Osteoblast (primary cell): ENCODE measurements at regions not wholly inside any gene's neighbourhood (a gene's known extent, or its start where the extent isn't known, plus 50 kb on each side); places are given as distances from the start of the nearest gene placed in this dataset.
A peak's percentile ranks its signal among the peaks of the same experiment; 100 is the strongest.
"Not testable (repeated sequence)": the region's sequence is repeated elsewhere in the genome, so short reads cannot be mapped to it uniquely, and the experiment has no call there.

Experiments used
- DNase-seq: peaks from one replicate; pipeline ENCODE4 v3.0.0; 2011; ENCODE audit warnings: low spot score, mixed read lengths; ENCODE audit not compliant: insufficient read length; ENCODE audit errors: missing footprints
- H2AFZ ChIP-seq: 2 replicates; pipeline ENCODE4 v1.6.0; 2011; ENCODE audit warnings: mild to moderate bottlenecking, low read length
- H3K27ac ChIP-seq: 2 replicates; pipeline ENCODE4 v1.5.1; 2011; ENCODE audit warnings: mild to moderate bottlenecking, low read depth, low read length, moderate library complexity
- H3K27me3 ChIP-seq: 2 replicates; pipeline ENCODE4 v1.6.0; 2012; ENCODE audit warnings: mild to moderate bottlenecking, control low read depth, inconsistent platforms, low read length, moderate library complexity; ENCODE audit not compliant: insufficient read depth
- H3K36me3 ChIP-seq: 2 replicates; pipeline ENCODE4 v1.5.1; 2011; ENCODE audit warnings: mild to moderate bottlenecking, low read length, control low read depth, moderate library complexity; ENCODE audit not compliant: insufficient read depth
- H3K4me1 ChIP-seq: 2 replicates; pipeline ENCODE4 v1.5.1; 2011; ENCODE audit warnings: mild to moderate bottlenecking, low read length, control low read depth, moderate library complexity; ENCODE audit not compliant: insufficient read depth
- H3K4me2 ChIP-seq: 2 replicates; pipeline ENCODE4 v1.6.0; 2011; ENCODE audit warnings: mild to moderate bottlenecking, low read length; ENCODE audit not compliant: insufficient read depth
- H3K4me3 ChIP-seq: fragments of 200-600 bp; sonication (generic); 3 replicates; pipeline ENCODE4 v1.5.1; 2012; ENCODE audit warnings: mild to moderate bottlenecking, low read length, inconsistent platforms; ENCODE audit not compliant: insufficient read depth
- H3K79me2 ChIP-seq: 2 replicates; pipeline ENCODE4 v1.6.0; 2012; ENCODE audit warnings: mild to moderate bottlenecking, low read length, control low read depth, inconsistent platforms; ENCODE audit not compliant: insufficient read depth
- H3K9me3 ChIP-seq: 2 replicates; pipeline ENCODE4 v1.5.1; 2011; ENCODE audit warnings: low read depth, low read length, control low read depth
- H4K20me1 ChIP-seq: 2 replicates; pipeline ENCODE4 v1.6.0; 2012; ENCODE audit warnings: mild to moderate bottlenecking, low read length, control low read depth; ENCODE audit not compliant: insufficient read depth
- TF ChIP-seq, protein P1 (sequence below): IDR thresholded peaks from 2 replicates; pipeline ENCODE4 v1.5.1; 2011; ENCODE audit warnings: mild to moderate bottlenecking, low read depth, low read length, moderate library complexity; ENCODE audit errors: extremely low read depth

- H3K79me2 ChIP-seq: peaks cover 7% of the 10 kb centered on the region
- H2AFZ ChIP-seq: no peak overlapping the region
- no peak overlapping the region for H3K4me3 ChIP-seq
- no peaks in the 10 kb centered on the region for H3K9me3 ChIP-seq
- H3K4me1 ChIP-seq: peaks cover 19% of the 10 kb centered on the region
- no peaks in the 10 kb centered on the region for H4K20me1 ChIP-seq
- TF ChIP-seq, protein P1, sequence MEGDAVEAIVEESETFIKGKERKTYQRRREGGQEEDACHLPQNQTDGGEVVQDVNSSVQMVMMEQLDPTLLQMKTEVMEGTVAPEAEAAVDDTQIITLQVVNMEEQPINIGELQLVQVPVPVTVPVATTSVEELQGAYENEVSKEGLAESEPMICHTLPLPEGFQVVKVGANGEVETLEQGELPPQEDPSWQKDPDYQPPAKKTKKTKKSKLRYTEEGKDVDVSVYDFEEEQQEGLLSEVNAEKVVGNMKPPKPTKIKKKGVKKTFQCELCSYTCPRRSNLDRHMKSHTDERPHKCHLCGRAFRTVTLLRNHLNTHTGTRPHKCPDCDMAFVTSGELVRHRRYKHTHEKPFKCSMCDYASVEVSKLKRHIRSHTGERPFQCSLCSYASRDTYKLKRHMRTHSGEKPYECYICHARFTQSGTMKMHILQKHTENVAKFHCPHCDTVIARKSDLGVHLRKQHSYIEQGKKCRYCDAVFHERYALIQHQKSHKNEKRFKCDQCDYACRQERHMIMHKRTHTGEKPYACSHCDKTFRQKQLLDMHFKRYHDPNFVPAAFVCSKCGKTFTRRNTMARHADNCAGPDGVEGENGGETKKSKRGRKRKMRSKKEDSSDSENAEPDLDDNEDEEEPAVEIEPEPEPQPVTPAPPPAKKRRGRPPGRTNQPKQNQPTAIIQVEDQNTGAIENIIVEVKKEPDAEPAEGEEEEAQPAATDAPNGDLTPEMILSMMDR: no peak
- H3K27me3 ChIP-seq: no peaks in the 10 kb centered on the region
- H3K4me2 ChIP-seq: no peak overlapping the region
- no peak overlapping the region for H3K27ac ChIP-seq
- no peaks in the 10 kb centered on the region for H3K36me3 ChIP-seq
- no peak for DNase-seq
Observed at GRCh38 chr3:27638594-27638993, 83.5 kb downstream of the EOMES start.

- Histone ChIP-seq H3K9me3 (no peaks in the 10 kb centered on the region), H3K4me2 (no peak overlapping the region), H3K36me3 (no peaks in the 10 kb centered on the region), H2AFZ (no peak overlapping the region), H4K20me1 (no peaks in the 10 kb centered on the region), H3K4me3 (no peak overlapping the region), H3K27ac (no peak overlapping the region), H3K4me1 (peaks cover 14% of the 10 kb centered on the region), H3K79me2 (peaks cover 7% of the 10 kb centered on the region), H3K27me3 (no peaks in the 10 kb centered on the region)
- TF ChIP-seq, protein P1: no peak
- no peak for DNase-seq
Observed at GRCh38 chr3:27637346-27637995, 84.7 kb downstream of the EOMES start.

DNA sequence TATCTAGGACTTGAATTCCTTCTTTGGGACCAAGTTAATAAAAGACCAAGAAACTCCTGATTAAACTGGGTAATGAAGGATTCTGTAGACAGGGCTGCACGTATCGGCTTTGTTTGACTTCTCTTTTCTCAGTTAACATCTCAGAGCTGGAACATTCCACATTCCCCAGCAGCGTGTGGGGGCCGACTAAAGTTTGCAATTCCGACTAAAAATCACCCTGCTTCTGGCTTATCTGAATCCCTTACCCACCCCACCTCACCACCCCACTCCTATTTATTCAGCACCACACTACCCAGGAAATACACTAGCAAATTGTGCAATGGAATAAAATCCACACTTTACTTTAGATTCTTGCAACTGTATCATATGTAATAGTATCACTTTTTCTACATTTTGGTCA is 87.1 kb downstream of the EOMES start:
- H4K20me1 ChIP-seq, H3K36me3 ChIP-seq, DNase-seq, H3K4me3 ChIP-seq, H3K27ac ChIP-seq, H3K9me3 ChIP-seq, H3K4me2 ChIP-seq, H3K27me3 ChIP-seq, H3K79me2 ChIP-seq, H2AFZ ChIP-seq: not testable (repeated sequence)
- H3K4me1 ChIP-seq: peaks cover 20% of the 10 kb centered on the region

DNA sequence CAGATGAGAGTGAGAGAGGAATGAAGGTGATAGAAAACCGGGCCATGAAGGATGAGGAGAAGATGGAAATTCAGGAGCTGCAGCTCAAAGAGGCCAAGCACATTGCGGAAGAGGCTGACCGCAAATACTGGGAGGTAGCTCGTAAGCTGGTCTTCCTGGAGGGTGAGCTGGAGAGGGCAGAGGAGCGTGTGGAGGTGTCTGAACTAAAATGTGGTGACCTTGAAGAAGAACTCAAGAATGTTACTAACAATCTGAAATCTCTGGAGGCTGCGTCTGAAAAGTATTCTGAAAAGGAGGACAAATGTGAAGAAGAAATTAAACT is 88.9 kb downstream of the EOMES start:
- Histone ChIP-seq H3K36me3 (no peaks in the 10 kb centered on the region), H3K27ac (peak overlapping the region; percentile 83), H3K27me3 (no peaks in the 10 kb centered on the region), H2AFZ (peak overlapping the region; percentile 86), H3K4me1 (peaks cover 20% of the 10 kb centered on the region), H3K4me3 (peak overlapping the region; percentile 71), H3K4me2 (peak overlapping the region; percentile 90), H4K20me1 (no peaks in the 10 kb centered on the region), H3K79me2 (peaks cover 7% of the 10 kb centered on the region), H3K9me3 (no peaks in the 10 kb centered on the region)
- DNase-seq: no peak
- TF ChIP-seq, protein P1: no peak
